ENCODE measurements at regions not wholly inside any gene's neighbourhood (a gene's known extent, or its start where the extent isn't known, plus 50 kb on each side); places are given as distances from the start of the nearest gene placed in this dataset.

- Histone ChIP-seq H3K9ac (ENCODE audit: low read length) (no peak overlapping the region), H3K9me3 (ENCODE audit: control extremely low read depth in 1 of 3, control insufficient read depth in 2 of 3, insufficient read depth in 1 of 3, low read length in 2 of 3) (no peaks in the 10 kb centered on the region), H3K4me2 (replicated peaks; ENCODE audit: low read depth, low read length, poor library complexity, severe bottlenecking) (no peak overlapping the region), H3K4me1 (ENCODE audit: control insufficient read depth in 2 of 2, insufficient read depth in 2 of 2, low read length in 2 of 2) (no peaks in the 10 kb centered on the region), H2AFZ (ENCODE audit: insufficient read depth, low read depth, low read length, poor library complexity, severe bottlenecking) (no peak overlapping the region), H3K79me2 (ENCODE audit: control insufficient read depth, insufficient read depth, low read length) (no peaks in the 10 kb centered on the region), H3K4me3 (ENCODE audit: control extremely low read depth in 1 of 5, extremely low read depth in 1 of 5, insufficient read depth in 1 of 5, low read depth in 2 of 5, low read length in 4 of 5) (no peak overlapping the region), H3K27ac (ENCODE audit: low read length in 2 of 2) (no peak overlapping the region), H3K36me3 (replicated peaks in 1 of 2; ENCODE audit: control extremely low read depth in 1 of 2, control insufficient read depth in 1 of 2, extremely low read depth in 1 of 2, insufficient read depth in 2 of 2, low read length in 1 of 2) (no peaks in the 10 kb centered on the region), H4K20me1 (ENCODE audit: control insufficient read depth, insufficient read depth, low read length, poor library complexity, severe bottlenecking) (no peaks in the 10 kb centered on the region), H3K27me3 (replicated peaks in 1 of 4; ENCODE audit: control extremely low read depth in 1 of 4, control insufficient read depth in 3 of 4, insufficient read depth in 4 of 4, low read length in 3 of 4) (no peaks in the 10 kb centered on the region)
- H3K4me3 Mint-ChIP-seq, result no peak overlapping the region
- peaks cover 9% of the 10 kb centered on the region for H3K27me3 Mint-ChIP-seq
- no peaks in the 10 kb centered on the region for H3K9me3 Mint-ChIP-seq (ENCODE audit: insufficient read depth)
- TF ChIP-seq CTCF (IDR thresholded peaks at IDR 0.05) (no peak), EZH2 (IDR thresholded peaks at IDR 0.05; ENCODE audit: borderline replicate concordance, insufficient read depth, low read depth, low read length, poor library complexity, severe bottlenecking) (no peak)
- H3K4me1 Mint-ChIP-seq, result no peaks in the 10 kb centered on the region
- DNase-seq (no peak), ATAC-seq (ENCODE audit: low read depth) (no peak)
- WGBS (ENCODE audit: insufficient coverage), result no CpG with 5 or more reads among the region's 2 CpGs
- no peak overlapping the region for H3K27ac Mint-ChIP-seq
- ChIA-PET CTCF (no interaction called here), POLR2A (no interaction called here)
- intact Hi-C loops (cut with micrococcal nuclease), result no loop called here
These were observed 99.1 kb downstream of the PLK2 start for GRCh38 chr5:58360794-58361193.

- H3K9me3 Mint-ChIP-seq (ENCODE audit: insufficient read depth), result no peaks in the 10 kb centered on the region
- Histone ChIP-seq H4K20me1 (ENCODE audit: control insufficient read depth, insufficient read depth, low read length, poor library complexity, severe bottlenecking) (no peaks in the 10 kb centered on the region), H3K27ac (ENCODE audit: low read length in 2 of 2) (no peak overlapping the region), H3K27me3 (replicated peaks in 1 of 4; ENCODE audit: control extremely low read depth in 1 of 4, control insufficient read depth in 3 of 4, insufficient read depth in 4 of 4, low read length in 3 of 4) (no peaks in the 10 kb centered on the region), H3K4me2 (replicated peaks; ENCODE audit: low read depth, low read length, poor library complexity, severe bottlenecking) (no peak overlapping the region), H3K9ac (ENCODE audit: low read length) (no peak overlapping the region), H2AFZ (ENCODE audit: insufficient read depth, low read depth, low read length, poor library complexity, severe bottlenecking) (no peak overlapping the region), H3K9me3 (ENCODE audit: control extremely low read depth in 1 of 3, control insufficient read depth in 2 of 3, insufficient read depth in 1 of 3, low read length in 2 of 3) (no peaks in the 10 kb centered on the region), H3K4me3 (ENCODE audit: control extremely low read depth in 1 of 5, extremely low read depth in 1 of 5, insufficient read depth in 1 of 5, low read depth in 2 of 5, low read length in 4 of 5) (no peak overlapping the region), H3K4me1 (ENCODE audit: control insufficient read depth in 2 of 2, insufficient read depth in 2 of 2, low read length in 2 of 2) (no peaks in the 10 kb centered on the region), H3K79me2 (ENCODE audit: control insufficient read depth, insufficient read depth, low read length) (no peaks in the 10 kb centered on the region), H3K36me3 (replicated peaks in 1 of 2; ENCODE audit: control extremely low read depth in 1 of 2, control insufficient read depth in 1 of 2, extremely low read depth in 1 of 2, insufficient read depth in 2 of 2, low read length in 1 of 2) (no peaks in the 10 kb centered on the region)
- 69% methylated on average over 3 of the region's 3 CpGs for WGBS (ENCODE audit: insufficient coverage)
- POLR2A ChIA-PET, result no interaction called here
- H3K4me1 Mint-ChIP-seq, result no peaks in the 10 kb centered on the region
- DNase-seq (no peak), ATAC-seq (ENCODE audit: low read depth) (no peak)
- H3K27ac Mint-ChIP-seq, result no peak overlapping the region
- intact Hi-C loops (cut with micrococcal nuclease), result no loop called here
- no peak overlapping the region for H3K4me3 Mint-ChIP-seq
- CTCF ChIA-PET, result no interaction called here
- TF ChIP-seq CTCF (IDR thresholded peaks at IDR 0.05), result no peak
- no peak for TF ChIP-seq EZH2 (IDR thresholded peaks at IDR 0.05; ENCODE audit: borderline replicate concordance, insufficient read depth, low read depth, low read length, poor library complexity, severe bottlenecking)
- peaks cover 9% of the 10 kb centered on the region for H3K27me3 Mint-ChIP-seq
These were observed 99.9 kb downstream of the PLK2 start for GRCh38 chr5:58359981-58360380.
